GM21526 (cell line): ENCODE measurements at regions not wholly inside any gene's neighbourhood (a gene's known extent, or its start where the extent isn't known, plus 50 kb on each side); places are given as distances from the start of the nearest gene placed in this dataset.

Experiments used
- ATAC-seq: cut with Tn5 transposase; IDR thresholded peaks from one replicate; pipeline ENCODE4 v1.9.1; 2021; ENCODE audit warnings: moderate library complexity; ENCODE audit not compliant: unreplicated experiment, low FRiP score

DNA sequence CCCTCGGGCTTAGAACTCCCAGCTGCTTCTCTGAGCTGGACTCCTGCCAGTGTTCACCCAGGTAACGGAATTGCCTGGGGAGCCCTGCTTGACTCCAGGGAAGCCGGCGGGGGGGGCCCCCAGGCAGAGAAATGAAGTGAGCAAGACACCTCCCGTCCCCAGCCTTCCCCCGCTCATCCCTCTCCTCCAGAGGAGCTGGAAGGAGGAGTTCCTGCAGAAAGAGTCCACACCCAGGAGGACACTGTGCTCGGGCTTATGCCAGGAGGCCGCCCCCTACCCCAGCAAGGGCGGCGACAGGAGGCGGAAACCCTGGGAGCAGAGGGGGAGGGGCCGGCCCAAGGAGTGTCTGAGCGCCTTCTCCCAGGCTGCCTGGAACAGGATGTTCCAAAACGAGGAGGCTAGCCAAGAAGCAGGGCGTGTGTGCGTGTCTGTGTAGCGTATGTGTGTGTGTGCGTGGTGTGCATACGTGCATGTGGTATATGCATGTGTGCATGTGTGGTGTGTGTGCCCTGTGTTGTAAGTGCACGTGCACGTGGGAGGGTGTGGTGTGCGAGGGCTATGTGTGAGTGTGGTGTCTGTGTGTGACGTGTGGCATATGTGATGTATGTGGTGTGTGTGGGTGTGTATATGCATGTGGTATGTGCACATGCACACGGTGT lies 511.3 kb downstream of the SHQ1 start:
- no peak for ATAC-seq

DNA sequence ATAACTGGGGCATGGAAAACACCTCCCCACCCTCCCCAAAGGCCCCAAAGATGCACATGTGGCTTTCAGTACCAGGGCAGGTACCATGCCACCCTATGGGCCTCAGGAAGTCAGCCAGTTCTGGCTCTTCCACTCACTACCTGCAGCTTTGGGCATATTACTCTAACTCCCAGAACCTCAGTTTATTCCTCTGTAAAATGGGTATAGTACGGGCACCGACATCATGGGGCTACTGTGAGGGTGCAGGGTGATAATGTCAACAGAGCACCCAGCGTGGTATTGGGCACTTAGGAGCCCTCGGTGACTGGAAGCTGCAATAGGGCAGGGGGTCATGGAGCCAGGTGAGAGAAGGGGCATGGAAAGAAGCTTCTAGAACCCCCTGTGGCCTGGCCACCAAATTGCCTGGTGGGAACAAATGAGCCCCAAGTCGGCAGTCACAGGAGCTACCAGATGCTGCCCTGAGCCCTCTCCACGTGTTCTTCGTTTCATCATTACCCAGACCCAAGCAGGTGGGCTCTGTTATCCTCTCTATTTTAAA lies 512.1 kb downstream of the SHQ1 start:
- no peak for ATAC-seq

DNA sequence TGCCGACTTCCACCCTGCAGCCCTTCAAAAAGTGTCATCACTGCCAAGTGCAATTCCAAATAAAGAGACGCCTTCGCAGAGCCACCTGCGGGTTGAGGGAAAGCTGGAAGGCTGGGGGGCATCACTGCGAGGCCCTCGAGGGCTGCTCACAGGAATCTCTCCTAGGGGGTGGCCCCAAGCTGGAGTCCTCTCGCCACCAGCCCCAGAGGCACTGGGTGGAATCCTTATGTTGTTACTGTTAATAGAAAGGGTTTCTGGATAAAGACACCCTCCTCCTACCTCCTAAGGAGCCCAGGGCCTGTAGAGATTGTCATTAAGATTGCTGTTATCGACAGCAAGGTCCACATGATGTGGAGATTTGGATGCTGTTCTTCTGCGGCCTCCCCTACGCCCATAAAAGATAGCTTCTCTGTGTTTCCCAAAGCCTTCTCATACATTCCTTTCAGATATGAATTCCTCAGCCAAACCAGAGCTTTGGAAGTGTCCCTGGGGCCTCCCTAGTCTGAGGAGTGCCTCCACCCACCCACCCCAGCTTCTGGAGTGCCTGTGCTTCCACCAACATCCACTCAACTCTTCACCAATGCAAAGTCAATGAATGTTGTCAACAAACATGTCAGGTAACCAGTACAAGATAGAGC lies 512.7 kb downstream of the SHQ1 start:
- no peak for ATAC-seq

DNA sequence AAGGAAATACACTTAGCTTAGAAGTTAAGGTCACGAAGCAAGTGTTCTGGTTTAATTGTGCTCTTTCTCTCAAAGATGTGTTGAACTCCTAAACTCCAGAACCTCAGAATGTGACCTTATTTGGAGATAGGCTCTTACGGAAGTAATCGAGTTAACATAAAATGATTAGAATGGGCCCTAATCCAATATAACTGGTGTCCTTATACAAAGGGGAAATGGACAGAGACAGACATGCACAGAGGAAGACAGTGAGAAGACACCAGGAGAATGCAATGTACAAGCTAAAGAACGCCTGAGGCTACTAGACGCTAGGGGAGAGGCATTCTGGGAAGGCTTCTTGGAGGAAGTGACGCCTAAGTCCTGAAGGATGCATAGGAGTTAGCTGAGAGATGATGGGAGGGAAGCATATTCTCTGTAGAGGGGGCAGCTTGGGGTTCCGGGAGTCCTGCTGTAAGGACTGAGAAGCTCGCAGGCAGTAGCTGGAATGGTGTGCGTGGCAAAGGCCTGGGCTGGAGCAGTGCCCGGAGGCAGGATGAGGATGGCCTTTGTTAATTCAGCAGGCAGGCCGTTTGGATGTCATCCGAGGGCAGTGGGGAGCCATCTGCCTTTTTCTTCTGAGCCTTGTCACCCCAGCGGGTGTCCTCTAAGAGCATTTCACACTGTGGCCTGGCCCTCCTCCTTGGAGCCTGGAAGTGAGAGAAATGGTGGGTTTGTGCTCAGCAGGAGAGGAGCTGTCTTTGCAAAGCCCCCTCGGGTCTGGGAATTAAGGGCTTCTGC lies 513.4 kb downstream of the SHQ1 start:
- ATAC-seq = no peak

DNA sequence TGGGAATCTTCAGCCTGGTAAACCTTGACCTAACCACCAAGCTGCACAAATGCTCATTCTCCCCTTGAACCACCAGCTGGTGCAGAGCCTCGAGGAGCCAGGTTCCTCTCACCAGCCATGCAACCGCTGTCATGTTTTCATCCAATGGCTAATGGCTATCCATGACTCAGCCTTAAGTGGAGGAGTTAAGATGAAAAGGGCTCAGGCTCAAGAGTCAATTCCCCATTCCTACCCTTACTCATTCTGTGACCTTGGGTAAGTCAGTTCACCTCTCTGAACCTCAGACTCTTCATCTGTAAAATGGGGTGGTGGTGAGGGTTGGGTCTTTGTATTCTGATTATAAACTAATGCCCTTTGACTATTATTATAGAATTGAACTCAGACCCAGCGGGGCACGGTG lies 515.6 kb downstream of the SHQ1 start:
- ATAC-seq = no peak

DNA sequence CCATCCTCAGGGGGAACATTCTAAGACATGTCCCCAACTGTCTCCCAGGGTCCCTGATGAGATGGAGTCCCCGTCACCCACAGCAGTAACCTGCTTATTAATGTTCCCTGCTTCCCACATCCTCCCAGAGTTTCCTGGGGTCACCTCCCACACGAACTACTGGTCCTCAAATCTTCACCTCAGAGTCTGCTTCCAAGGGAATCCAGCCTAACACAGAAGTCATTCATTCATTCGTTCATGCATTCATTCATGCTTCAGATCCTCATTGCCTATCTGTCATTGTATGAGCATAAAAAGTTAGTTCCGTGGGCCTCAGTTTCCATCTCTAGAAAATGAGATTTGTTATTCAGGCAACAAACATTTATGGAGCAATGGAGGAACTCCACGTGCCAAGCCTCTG lies 516.2 kb downstream of the SHQ1 start:
- no peak for ATAC-seq

DNA sequence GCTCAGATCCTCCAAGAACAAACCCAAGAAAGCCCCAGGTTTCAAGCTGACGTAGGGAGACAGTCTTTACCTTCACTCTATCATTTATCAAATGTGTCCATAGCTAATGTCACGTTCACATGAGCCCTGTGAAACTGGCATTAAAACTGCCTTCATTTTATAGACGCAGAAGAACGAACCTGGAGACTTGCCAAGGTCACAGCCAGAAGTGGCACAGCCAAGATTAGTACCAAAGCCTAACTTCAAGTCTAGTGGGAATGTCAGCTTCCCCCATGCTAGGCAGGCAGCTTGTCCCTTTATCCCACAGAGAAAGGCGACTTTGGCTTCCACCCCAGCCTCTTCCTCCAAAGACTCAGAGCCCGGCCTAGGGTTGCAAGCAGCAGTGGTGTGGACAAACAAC lies 517.2 kb downstream of the SHQ1 start:
- no peak for ATAC-seq

DNA sequence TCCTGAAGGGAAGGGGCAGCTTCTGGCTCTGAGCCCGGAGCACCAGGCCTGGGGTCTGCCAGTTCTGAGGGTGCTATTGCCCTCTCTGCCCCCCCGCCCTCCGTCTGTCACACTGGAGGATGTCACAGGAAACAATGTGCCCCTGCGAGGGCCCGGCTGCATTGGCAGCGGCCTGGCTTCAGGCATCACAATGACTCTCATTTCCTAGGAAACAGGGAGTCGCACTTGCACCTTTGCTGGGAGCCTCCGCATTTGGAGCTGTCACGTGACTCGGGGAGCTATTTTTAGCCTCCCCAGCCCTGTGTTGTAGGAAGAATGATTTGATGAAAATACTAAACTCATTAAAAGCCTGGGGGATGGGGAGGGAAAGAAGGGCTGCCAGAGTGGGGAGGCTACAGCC lies 518.9 kb downstream of the SHQ1 start:
- no peak for ATAC-seq

DNA sequence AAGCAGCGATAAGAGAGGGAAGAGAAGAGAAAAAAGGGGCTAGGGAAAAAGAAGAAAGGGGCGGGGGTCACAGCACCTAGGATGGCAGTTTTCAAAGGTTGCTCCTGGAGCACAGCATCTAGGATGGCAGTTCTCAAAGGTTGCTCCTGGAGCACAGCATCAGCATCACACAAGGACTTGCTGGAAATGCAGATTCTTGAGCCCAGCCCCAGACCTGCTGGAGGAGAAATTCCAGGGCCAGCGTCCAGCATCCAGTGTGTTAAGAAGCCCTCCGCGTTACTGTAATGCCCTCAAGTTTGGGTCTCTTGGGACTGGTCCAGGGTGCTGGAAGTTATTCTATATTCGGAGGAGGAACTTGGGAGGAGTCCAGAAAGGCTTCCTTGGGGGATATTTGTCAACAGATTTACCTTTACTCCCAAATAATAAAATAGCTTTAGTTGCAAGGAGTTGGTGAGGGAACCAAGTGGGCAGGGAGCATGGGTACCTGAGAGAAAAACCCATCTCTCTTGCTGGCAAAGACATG lies 519.4 kb downstream of the SHQ1 start:
- no peak for ATAC-seq

DNA sequence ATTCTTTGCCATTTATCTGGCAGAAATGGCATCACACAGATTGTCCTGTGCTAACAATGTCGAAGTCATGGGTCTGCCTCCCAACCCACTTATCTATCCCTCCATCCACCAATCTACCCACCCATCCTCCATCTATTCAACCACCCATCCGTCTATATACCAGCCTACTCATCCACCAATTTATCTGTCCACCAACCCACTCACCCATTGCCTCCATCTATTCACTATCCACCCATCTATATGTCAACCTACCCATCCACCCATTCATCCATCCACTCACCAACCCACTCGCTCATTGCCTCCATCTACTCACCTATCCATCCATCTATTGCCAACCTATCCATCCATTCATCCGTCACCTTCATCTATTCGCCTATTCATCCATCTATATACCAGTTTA lies 521.2 kb downstream of the SHQ1 start:
- no peak for ATAC-seq

DNA sequence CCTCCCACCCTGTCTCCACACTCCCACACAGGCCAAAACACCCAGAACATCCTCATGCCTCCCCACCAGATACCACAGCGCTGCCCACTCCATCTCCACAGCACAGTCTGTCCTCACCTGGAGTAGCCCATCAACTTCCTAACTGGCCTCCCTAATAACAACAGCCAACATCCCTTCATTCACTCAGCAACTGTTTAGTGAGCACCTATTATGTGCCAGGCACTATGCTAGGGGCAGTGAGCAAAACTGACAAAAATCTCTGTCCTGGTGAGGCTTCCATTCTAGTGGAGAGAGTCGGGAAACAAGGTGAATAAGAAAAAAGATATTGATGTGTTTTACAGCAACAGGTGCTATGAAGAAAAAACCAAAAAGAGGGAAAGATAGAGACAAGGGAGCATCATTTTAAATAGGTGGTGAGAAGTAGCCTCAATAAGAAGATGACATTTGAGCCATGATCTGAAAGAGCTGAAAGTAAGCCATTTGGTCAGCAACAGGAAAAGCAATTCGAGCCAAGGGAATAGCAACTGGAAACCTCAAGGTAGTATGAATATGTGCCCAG lies 523.9 kb downstream of the SHQ1 start:
- no peak for ATAC-seq

DNA sequence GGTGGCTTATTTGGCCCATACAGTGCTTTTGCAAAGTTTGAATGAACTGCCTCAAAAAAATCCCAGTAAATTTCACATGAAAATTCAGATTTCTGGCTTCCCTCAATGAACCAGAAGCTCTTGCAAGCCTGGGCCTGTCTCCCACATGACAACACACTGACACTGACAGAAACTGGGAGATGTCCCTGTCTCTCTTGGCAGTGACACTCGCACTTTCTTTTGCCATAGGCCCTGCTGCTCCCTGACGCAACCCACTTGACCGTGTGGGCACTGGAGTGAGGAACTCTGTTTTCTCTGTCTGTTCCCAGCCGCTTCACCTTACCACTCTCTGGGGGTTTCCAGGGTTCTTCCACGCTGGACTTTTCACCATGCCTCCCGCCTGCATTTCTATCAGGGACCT lies 524.5 kb downstream of the SHQ1 start:
- no peak for ATAC-seq

DNA sequence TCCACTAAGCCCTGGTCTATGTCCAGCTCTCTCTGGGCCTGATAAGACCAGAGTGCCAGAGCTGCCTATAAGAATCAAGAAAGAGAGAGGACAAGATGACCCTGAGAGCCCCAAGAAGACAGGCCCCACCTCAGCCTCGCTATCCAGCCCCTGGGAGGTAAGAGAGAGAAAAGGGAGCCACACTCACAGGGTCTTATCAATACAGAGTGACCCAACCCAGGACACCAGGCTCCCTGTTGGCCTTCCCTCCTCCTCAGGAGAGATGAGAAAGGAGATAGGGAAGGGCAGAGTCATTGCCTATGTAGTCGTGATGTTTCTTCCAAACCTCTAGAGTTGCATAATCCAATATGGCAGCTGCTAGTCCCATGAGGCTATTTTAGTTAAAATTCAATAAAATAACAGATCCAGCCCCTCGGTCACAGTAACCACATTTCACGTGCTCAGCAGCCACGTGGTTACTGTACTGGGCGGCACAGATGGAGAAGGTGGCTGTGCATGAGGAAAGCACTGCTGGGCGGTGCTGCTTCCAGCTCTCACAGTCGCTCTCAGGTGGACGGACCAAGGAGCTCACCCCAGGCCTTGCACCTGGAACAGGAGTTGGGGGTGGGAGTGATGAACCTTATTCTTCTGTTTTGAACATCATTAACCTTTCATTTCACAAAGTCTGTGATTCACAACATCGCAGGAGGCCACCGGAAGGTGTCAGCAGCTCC lies 525.8 kb downstream of the SHQ1 start:
- ATAC-seq = no peak

DNA sequence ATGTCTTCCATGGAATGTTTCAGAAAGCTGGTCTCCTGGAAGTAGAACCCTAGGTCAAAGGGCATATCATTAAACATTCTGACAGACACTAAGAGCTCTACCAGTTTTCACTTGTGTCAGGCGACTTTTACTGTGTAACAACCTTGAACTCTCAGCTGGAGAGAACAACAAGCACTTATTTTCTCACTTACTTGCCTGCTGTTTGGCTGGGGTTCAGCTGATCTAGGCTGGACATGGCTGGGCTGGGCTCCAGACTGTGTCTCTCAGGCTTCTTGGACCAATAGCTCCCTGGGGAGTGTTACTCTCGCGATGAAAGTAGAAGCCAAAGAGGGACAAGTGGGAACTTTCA lies 527.3 kb downstream of the SHQ1 start:
- no peak for ATAC-seq

DNA sequence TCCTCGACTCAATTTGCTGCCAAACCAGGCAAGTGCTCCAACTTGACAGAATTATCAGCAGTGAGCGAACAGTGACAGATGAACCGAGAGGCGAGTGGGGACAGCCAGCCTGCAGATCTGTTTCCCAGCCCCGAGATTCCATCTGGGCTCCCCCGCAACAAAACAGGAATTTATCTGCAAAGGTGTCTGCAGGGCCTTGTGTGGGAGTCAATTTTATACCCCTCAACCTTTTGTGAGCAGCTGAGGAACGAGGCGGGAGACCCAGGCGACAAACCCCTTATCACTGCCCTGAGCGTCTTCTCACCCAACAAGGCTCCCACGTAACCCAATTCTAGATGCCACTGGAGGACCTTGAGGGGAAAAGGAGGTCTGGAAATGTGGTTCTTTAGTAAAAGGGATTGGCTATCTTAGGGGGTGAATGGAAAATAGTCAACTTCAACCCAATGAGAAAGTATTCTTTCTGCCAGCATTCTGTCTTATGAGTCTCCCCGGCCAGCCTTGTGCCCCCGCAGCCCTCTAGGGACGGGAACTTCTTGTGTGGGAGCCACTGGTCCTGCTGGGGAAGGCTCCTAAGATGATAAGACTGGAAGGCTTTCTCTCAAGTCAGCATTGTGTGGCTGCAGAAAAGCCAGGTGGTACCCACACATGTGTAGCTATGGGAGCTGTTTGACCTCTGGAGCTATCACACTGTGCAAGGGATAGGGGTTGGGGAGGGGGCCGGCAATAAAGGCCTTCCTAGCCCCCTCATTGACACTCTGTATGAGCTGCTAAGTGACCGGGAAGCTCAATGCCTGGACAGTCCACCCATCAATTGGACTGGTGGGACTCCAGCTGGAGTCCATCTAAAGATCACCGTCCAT lies 527.9 kb downstream of the SHQ1 start:
- no peak for ATAC-seq

DNA sequence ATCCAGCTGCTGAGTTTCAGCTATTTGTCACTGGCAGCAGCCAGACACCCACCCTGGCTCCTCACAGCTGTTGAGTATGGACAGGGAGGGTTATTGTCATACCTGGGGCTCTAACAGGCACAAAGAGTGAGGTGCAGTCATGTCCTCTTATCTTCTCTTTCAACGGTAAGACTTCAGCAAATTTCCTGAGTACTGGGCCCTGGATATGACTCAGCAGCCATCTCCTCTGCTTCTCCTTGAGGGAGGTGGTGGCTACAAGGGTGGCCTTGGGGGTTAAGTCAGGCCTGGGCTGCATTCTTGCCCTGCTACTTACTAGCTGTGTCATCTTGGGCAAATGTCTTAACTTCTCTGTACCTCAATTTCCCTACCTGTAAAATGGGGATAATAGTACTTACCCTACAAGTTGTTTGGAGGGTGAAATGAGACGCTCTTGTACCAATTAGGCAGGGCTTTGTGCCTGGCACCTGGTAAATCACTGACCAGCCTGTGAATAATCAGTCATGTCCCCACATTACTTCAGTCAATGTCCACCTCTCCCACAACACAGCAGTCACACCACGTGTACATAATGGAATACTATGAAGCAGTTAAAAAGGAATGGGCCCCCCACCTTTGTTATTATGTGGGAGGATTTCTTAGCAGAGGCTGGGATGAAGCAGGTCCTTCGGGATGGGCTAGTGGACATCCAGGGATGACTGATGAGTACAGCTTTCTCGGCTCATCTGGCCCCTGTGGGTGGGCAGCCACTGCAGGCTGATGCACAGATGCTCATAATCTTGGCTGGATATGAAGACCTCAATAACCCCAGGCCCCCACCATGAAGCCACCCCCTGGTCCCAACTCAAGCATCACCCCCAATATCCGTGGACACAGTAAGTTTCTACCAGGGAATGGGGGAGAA lies 528.8 kb downstream of the SHQ1 start:
- no peak for ATAC-seq

DNA sequence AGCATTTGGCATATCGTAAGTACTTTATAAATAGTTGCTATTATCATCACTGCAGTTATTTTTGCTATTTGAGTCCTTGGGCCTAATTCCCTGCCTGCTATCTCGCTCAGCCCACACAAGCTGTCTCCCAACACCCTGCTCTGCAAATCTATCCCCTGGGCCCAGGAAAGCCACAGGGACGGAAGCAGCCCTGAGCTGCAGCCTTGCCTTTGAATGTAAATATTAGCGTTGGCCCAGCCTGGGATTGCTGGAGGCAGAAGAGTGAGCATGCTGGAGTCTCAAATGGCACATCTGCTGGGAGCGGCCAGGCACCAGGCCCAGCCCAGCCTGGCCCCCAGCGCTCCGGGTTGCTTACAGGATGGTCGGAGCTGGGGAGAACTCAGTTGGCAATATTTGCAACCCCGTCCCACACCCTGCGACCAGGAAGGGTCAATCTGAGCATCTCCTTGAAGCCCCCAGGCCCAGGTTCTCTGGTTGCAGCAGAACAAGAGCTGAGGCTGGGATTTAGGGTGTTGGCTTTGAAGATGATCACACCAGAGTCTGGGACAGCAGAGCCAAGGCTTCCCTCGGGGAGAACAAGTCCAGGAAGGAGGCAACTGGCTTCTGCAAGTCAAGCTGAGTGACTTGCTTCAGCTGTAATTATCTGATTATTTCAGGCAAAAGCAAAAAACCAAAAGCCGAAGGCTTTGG lies 529.6 kb downstream of the SHQ1 start:
- ATAC-seq = no peak

DNA sequence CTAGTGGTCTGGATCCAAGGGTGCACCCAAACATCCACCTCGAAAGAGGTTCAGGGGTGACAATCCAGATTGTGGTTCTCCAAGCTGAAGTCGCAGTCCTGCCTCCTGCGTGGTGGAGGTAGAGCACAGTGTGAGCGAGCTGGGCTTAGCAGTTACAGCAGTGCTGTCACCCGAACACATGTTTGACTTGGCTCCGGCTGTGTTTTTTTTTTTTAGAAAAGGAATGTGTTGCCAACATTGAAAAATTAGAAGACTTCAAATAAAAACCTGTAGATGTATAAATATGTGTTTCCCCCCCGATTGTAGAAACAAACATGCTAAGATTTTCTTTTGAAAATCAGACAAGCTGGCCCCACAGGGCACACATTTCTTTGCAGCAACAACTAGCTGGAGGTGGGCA lies 530.8 kb downstream of the SHQ1 start:
- no peak for ATAC-seq
